ENCODE measurements at regions not wholly inside any gene's neighbourhood (a gene's known extent, or its start where the extent isn't known, plus 50 kb on each side); places are given as distances from the start of the nearest gene placed in this dataset.

- Mint-ChIP-seq H3K4me1 (ENCODE audit: low read depth) (no peaks in the 10 kb centered on the region), H3K27me3 (ENCODE audit: low read depth) (peaks cover 12% of the 10 kb centered on the region), H3K27ac (no peak overlapping the region), H3K9me3 (no peaks in the 10 kb centered on the region), H3K4me3 (no peak overlapping the region), H3K36me3 (ENCODE audit: low read depth) (no peaks in the 10 kb centered on the region)
Observed at GRCh38 chr9:94005272-94005901, 50.2 kb upstream of the BARX1 start.

Data from T-helper 1 cell treated with Interleukin-12 subunit alpha and Interleukin-12 subunit beta and Interleukin-4 antibody, amounts not matched to agents 30 μg/mL and 1 μg/mL, for 36 hours (primary cell).